Endothelial cell (in vitro differentiated cells): ENCODE measurements at regions not wholly inside any gene's neighbourhood (a gene's known extent, or its start where the extent isn't known, plus 50 kb on each side); places are given as distances from the start of the nearest gene placed in this dataset.

Source experiments
- DNase-seq: peaks from one replicate; pipeline ENCODE4 v3.0.0; 2021; ENCODE audit warnings: low spot score
- H3K27ac Mint-ChIP-seq: one replicate; pipeline ENCODE4 v1.8.0; 2021; ENCODE audit warnings: mixed read lengths, inconsistent platforms; ENCODE audit not compliant: unreplicated experiment
- H3K27me3 Mint-ChIP-seq: one replicate; pipeline ENCODE4 v1.8.0; 2021; ENCODE audit warnings: mild to moderate bottlenecking, moderate library complexity, mixed read lengths, inconsistent platforms; ENCODE audit not compliant: unreplicated experiment
- H3K36me3 Mint-ChIP-seq: one replicate; pipeline ENCODE4 v1.8.0; 2021; ENCODE audit warnings: mild to moderate bottlenecking, low read depth, mixed read lengths, inconsistent platforms; ENCODE audit not compliant: unreplicated experiment
- H3K4me1 Mint-ChIP-seq: one replicate; pipeline ENCODE4 v1.8.0; 2021; ENCODE audit warnings: mild to moderate bottlenecking, mixed read lengths, inconsistent platforms; ENCODE audit not compliant: unreplicated experiment
- H3K4me3 Mint-ChIP-seq: one replicate; pipeline ENCODE4 v1.8.0; 2021; ENCODE audit warnings: mild to moderate bottlenecking, mixed read lengths, inconsistent platforms; ENCODE audit not compliant: unreplicated experiment
- H3K9me3 Mint-ChIP-seq: one replicate; pipeline ENCODE4 v1.8.0; 2021; ENCODE audit warnings: mixed read lengths, inconsistent platforms; ENCODE audit not compliant: unreplicated experiment
- TF ChIP-seq, protein P1 (sequence below): fragments of 200-600 bp; sonication (generic); IDR thresholded peaks from one replicate; pipeline ENCODE4 v1.5.0; 2021; ENCODE audit warnings: antibody characterized with exemption; ENCODE audit not compliant: unreplicated experiment

DNA sequence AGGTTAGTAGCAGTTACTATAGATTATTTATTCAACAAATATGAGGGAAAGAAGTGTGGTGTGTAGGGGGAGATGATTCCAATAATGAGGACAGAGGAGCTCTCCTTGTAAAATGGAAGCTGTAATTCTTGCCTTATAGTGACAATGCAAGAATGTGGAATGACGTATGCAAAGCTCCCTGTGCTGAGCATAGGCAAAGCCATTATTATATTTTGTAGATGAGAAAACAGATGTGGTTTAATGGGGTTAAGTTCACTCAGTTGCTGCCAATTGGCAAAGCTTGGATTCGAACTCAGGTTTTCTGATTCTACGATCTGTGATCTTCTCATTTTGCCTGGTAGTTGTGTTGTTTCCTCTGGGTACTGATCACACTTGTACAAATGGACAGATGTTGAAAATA, 153.3 kb downstream of the LSMEM1 start:
- Mint-ChIP-seq H3K9me3 (no peaks in the 10 kb centered on the region), H3K4me1 (no peaks in the 10 kb centered on the region), H3K4me3 (no peak overlapping the region), H3K27me3 (no peaks in the 10 kb centered on the region), H3K36me3 (no peaks in the 10 kb centered on the region), H3K27ac (no peak overlapping the region)
- DNase-seq: no peak
- TF ChIP-seq, protein P1, sequence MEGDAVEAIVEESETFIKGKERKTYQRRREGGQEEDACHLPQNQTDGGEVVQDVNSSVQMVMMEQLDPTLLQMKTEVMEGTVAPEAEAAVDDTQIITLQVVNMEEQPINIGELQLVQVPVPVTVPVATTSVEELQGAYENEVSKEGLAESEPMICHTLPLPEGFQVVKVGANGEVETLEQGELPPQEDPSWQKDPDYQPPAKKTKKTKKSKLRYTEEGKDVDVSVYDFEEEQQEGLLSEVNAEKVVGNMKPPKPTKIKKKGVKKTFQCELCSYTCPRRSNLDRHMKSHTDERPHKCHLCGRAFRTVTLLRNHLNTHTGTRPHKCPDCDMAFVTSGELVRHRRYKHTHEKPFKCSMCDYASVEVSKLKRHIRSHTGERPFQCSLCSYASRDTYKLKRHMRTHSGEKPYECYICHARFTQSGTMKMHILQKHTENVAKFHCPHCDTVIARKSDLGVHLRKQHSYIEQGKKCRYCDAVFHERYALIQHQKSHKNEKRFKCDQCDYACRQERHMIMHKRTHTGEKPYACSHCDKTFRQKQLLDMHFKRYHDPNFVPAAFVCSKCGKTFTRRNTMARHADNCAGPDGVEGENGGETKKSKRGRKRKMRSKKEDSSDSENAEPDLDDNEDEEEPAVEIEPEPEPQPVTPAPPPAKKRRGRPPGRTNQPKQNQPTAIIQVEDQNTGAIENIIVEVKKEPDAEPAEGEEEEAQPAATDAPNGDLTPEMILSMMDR: no peak

DNA sequence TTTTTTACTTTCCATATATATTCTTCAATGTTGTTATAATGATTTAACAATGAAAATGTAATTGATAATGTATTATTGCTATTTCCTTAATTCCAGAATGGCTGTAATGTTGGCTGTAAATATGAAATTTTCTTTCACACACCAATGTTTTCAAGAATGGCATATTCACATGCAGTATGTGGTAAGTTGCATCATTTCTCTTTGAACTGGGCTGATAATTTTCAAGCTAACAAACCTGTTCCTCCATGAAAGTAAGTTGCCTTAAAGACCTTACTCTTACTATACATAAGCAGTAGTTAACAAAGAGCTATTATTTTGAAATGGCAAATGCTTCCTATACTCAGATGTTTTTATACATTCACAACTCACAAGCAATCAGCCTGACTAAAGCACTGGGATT, 154.5 kb downstream of the TMEM168 start:
- TF ChIP-seq, protein P1: no peak
- Mint-ChIP-seq H3K36me3 (no peaks in the 10 kb centered on the region), H3K4me1 (no peaks in the 10 kb centered on the region), H3K27me3 (no peaks in the 10 kb centered on the region), H3K9me3 (no peaks in the 10 kb centered on the region), H3K27ac (no peak overlapping the region), H3K4me3 (no peak overlapping the region)
- no peak for DNase-seq

DNA sequence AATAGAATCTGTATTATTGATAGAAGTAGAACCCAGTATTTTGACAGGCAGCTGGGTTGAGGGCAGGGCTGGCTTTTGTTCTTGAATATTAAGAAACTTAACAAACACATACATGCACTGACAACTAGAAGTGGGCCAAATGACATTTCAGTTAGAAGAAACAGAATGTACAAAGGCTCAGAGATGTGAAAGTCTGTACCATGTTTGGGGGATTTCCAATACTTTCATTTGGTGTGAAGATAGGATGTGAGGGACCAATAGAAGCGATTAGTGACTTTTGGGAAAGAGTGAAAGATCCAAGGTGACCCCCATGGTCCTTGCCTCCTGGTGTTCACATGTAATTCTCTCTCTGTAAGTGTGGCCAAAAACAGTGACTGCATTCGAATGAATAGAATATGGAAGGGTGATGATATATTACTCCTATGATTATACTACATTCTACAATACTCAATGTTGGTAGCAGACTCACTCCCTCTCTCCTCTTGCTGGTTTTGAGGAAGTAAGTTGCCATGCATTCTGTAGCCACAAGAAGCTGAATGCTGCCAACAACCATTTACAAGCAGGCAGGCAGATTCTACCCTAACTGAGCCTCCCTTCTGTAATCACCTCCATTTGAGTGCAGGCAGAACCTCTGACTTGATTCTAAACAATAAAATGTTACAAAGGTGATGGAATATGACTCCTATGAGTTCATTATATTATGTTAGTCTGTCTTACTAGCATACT, 151.4 kb downstream of the TMEM168 start:
- H3K4me3 Mint-ChIP-seq: no peak overlapping the region
- H3K27me3 Mint-ChIP-seq: no peaks in the 10 kb centered on the region
- TF ChIP-seq, protein P1: no peak
- no peak overlapping the region for H3K27ac Mint-ChIP-seq
- H3K4me1 Mint-ChIP-seq: no peaks in the 10 kb centered on the region
- no peaks in the 10 kb centered on the region for H3K36me3 Mint-ChIP-seq
- no peaks in the 10 kb centered on the region for H3K9me3 Mint-ChIP-seq
- DNase-seq: no peak

DNA sequence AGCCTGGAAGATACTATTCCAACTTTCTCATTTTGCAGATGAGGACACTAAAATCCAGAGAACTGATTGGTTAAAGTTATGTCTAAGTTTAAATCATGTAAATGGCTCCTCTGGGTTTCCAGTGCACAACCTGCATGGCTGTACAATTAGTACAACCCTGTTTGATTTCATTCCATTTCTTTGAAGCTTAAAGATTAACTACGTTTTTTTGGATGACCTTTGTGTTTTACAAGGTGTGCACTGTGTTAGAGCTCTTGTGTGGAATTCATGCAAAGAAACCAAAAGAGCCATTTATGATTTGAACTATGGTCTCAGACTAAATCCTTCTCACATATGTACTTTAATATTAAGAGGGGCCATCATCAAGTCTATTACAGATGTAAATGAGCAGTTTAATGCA, 149.5 kb downstream of the TMEM168 start:
- no peak for DNase-seq

DNA sequence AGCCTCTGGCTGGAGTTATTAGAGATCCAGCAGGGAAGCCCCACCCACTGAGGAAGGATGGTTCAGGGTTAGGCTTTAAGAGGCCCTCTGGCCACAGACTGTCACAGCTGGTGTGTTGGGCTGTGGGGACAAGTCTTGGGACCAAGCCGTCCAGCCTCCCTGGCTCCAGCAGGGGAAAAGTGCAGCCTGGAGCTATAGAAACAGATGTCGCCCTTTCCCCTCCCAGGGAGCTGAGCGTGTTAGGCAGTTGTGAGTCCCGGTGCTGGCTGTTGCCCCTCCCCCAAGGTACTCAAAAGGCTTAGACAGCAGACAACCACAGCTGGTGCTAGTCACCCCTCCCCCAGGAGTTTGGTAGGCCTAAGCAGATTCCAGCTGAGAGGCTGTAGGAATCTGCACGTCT, 143.4 kb downstream of the TMEM168 start:
- no peak overlapping the region for H3K27ac Mint-ChIP-seq
- TF ChIP-seq, protein P1: no peak
- no peak for DNase-seq
- H3K9me3 Mint-ChIP-seq: peaks cover 4% of the 10 kb centered on the region
- H3K27me3 Mint-ChIP-seq: no peaks in the 10 kb centered on the region
- no peak overlapping the region for H3K4me3 Mint-ChIP-seq
- H3K36me3 Mint-ChIP-seq: no peaks in the 10 kb centered on the region
- no peaks in the 10 kb centered on the region for H3K4me1 Mint-ChIP-seq

More for the DNA sequence above, 149.5 kb downstream of the TMEM168 start:
- TF ChIP-seq, protein P1: no peak
- Mint-ChIP-seq H3K27me3 (no peaks in the 10 kb centered on the region), H3K9me3 (no peaks in the 10 kb centered on the region), H3K4me3 (no peak overlapping the region), H3K36me3 (no peaks in the 10 kb centered on the region), H3K27ac (no peak overlapping the region), H3K4me1 (no peaks in the 10 kb centered on the region)
